GM10266 (cell line): ENCODE measurements at regions not wholly inside any gene's neighbourhood (a gene's known extent, or its start where the extent isn't known, plus 50 kb on each side); places are given as distances from the start of the nearest gene placed in this dataset.

Source experiments
- DNase-seq: peaks from one replicate; pipeline ENCODE4 v3.0.0; 2012; ENCODE audit errors: extremely low spot score
- CTCF ChIP-seq: IDR thresholded peaks from 2 replicates; pipeline ENCODE4 v1.5.1; 2012; ENCODE audit warnings: mild to moderate bottlenecking, low read depth; ENCODE audit not compliant: control insufficient read depth, insufficient read depth; ENCODE audit errors: missing control alignments

DNA sequence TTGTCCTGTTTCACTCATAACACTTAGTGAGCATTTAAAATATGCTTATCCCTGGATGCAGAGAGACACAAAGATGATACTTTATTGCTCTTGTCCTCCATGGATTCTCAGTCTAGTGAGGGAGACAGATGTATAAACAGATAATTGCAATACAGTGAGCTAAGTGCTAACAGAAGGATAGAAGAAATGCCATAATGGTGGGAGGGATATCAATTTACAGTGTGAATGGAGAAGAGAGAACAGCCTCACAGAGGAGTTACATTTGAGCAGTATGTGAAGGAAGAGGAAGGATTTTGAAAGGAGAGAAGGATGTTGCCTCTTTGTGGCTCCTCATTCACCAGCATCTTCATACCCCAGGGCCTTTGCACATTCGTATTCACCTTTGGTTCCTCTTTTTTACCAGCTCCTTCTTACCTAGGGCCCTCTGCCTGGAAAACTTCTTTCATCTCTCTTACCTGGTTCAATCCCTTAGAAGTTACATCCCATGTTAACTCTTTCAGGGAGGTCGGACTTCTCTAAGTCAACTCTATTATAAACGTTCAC is 341.7 kb downstream of the PRL start:
- no peak for DNase-seq
- TF ChIP-seq CTCF, result no peak

DNA sequence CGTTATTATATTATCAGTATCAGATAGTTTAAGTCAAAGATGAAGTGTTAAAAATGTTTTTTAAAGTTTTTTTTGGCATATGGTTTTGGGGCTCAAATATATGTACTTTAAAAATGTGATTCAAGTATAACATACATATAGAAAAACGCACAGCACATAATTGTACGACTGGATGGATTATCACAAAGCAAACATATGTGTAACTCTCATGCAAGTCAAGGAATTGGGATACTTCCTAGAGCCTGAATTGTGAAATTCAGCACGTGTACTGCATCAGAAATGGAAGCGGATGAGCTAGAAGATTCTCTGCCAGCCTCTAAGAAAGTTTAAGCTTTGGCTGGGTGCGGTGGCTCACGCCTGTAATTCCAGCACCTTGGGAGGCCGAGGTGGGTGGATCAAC is 340.9 kb downstream of the PRL start:
- TF ChIP-seq CTCF, result no peak
- no peak for DNase-seq

DNA sequence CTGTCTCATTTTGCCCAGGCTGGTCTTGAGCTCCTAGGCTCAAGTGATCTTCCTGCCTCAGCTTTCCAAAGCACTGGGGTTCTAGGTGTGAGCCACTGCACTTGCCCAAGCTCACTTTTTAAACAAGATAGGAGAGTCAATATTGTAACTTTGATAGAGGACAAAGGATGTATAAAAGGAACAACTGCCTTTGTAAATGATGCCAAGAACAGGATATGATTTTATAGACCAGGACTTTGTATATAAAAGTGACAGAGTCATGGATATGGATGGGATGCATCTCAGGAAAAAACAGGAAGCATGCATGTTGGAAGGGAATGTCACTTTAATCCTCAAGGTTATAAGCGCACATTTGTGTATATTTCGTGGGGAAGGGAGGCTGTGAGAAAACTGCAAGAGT is 338.4 kb downstream of the PRL start:
- no peak for TF ChIP-seq CTCF
- DNase-seq, result no peak

GRCh38 chr6:21961226-21961625 is 335.6 kb downstream of the PRL start:
- no peak for TF ChIP-seq CTCF
- no peak for DNase-seq

DNA sequence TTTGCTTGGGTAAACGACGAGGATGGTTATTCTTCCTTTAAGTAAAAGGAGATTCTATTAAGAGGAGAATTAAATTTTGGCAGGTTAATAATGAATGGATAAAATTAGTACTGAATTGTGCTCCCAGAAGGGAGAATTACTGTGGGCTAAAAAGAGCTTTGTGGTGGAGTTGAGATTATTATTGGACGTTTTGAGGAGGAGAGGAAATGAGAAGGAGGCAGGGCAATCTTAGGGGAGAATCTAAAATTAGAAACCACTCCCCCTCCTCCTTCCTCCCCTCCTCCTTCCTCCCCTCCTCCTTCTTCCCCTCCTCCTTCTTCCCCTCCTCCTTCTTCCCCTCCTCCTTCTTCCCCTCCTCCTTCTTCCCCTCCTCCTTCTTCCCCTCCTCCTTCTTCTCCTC is 331.8 kb downstream of the PRL start:
- no peak for DNase-seq

DNA sequence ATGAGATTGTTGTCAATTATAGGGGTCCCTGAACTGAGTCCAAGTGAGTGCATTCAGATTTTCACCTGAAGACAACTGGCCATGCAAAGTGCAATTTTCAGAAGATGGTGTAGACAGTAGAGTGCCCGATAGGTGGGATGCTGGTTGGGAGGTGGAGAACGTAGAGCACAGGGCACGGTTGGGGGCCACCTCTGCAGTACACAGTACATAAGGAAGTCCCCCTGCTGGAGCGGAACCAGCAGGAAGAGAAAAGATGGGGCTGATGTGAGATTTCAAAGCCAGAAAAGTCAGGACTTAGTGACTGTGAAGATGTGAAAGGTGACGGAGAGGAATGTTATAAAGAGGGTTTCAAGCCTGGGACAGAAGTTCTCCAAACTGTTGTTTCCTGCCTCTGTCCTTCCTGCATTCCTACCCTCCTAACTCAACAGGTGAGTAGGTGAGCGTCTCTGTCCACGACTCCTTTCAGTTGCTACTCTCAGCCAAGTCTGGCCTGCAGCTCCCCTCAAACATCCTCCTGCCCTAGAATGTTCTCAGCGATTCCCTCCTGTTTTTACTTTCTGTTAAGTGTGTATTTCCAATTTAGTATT is 330.8 kb downstream of the PRL start:
- TF ChIP-seq CTCF, result no peak
- no peak for DNase-seq

More for the DNA sequence above, 331.8 kb downstream of the PRL start:
- no peak for TF ChIP-seq CTCF

DNA sequence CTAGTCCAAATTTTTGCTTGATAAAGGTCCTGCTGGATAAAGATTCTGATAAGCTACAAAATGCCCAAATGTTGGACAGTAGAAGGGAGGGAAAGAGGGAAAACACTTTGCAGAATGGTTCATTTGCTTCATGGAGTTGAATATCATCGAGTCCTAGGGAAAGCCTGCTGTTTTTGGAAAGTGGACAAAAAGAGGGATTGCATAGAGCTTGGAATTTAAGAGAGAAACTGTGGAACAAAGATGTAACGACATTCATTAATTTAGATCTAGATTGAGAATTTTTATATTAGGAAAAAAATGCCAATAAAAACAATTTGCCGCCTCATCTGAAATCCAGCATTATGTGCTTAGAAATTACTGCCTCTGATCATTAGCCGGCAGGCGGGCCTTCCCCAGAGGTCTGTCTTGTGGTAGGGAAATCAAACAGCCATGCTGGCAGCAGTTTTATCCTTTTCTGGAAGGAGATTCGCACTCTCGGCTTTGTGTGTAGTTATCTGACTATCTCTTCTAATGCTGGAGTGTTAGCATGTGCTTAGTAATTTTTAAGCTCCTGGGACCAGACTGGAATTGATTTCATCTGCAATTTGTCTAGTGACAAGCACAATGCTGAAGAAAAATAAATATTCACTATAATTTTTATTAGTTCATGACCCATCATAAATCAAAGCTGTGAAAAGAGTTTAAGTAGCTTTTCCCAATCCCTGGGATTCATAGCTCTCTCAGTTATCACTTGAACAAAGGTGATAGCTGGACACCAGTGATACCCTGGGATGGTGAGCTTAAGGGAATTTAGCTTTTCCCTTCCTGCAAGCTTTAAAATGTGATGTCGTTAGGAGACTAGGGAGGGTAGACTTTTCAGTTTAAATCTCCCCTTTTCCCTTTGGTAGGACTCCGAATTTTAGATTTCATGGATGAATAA is 329.5 kb downstream of the PRL start:
- TF ChIP-seq CTCF, result no peak

More for the DNA sequence above, 329.5 kb downstream of the PRL start:
- DNase-seq, result no peak
